ENCODE measurements at regions not wholly inside any gene's neighbourhood (a gene's known extent, or its start where the extent isn't known, plus 50 kb on each side); places are given as distances from the start of the nearest gene placed in this dataset.
"Not testable (repeated sequence)": the region's sequence is repeated elsewhere in the genome, so short reads cannot be mapped to it uniquely, and the experiment has no call there.

- TF ChIP-seq, protein P1, sequence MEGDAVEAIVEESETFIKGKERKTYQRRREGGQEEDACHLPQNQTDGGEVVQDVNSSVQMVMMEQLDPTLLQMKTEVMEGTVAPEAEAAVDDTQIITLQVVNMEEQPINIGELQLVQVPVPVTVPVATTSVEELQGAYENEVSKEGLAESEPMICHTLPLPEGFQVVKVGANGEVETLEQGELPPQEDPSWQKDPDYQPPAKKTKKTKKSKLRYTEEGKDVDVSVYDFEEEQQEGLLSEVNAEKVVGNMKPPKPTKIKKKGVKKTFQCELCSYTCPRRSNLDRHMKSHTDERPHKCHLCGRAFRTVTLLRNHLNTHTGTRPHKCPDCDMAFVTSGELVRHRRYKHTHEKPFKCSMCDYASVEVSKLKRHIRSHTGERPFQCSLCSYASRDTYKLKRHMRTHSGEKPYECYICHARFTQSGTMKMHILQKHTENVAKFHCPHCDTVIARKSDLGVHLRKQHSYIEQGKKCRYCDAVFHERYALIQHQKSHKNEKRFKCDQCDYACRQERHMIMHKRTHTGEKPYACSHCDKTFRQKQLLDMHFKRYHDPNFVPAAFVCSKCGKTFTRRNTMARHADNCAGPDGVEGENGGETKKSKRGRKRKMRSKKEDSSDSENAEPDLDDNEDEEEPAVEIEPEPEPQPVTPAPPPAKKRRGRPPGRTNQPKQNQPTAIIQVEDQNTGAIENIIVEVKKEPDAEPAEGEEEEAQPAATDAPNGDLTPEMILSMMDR (IDR thresholded peaks at IDR 0.05 in 8 of 11, conservative IDR thresholded peaks at IDR 0.05 in 3 of 11): not testable (repeated sequence)
- TF ChIP-seq POLR2A, POLR2AphosphoS5 (IDR thresholded peaks at IDR 0.05): not testable (repeated sequence)
Measured at GRCh38 chr4:179726491-179726890, 2284.3 kb upstream of the AGA start.
